ENCODE measurements at regions not wholly inside any gene's neighbourhood (a gene's known extent, or its start where the extent isn't known, plus 50 kb on each side); places are given as distances from the start of the nearest gene placed in this dataset.

- no peak for TF ChIP-seq CTCF (IDR thresholded peaks at IDR 0.05; ENCODE audit: low read depth, low read length)
- H3K4me3 ChIP-seq (replicated peaks in 1 of 2; ENCODE audit: low read depth in 2 of 2, low read length in 2 of 2), result no peak overlapping the region
- no peak for DNase-seq (ENCODE audit: low read depth in 2 of 2)
Observed at GRCh38 chr3:56919137-56919796, 117.5 kb upstream of the ARHGEF3 start.

GRCh38 chr3:56918111-56918568 is 116.4 kb upstream of the ARHGEF3 start:
- no peak overlapping the region for H3K4me3 ChIP-seq (replicated peaks in 1 of 2; ENCODE audit: low read depth in 2 of 2, low read length in 2 of 2)
- no peak for TF ChIP-seq CTCF (IDR thresholded peaks at IDR 0.05; ENCODE audit: low read depth, low read length)
- DNase-seq (ENCODE audit: low read depth in 2 of 2), result no peak

- H3K4me3 ChIP-seq (replicated peaks in 1 of 2; ENCODE audit: low read depth in 2 of 2, low read length in 2 of 2), result no peak overlapping the region
- no peak for TF ChIP-seq CTCF (IDR thresholded peaks at IDR 0.05; ENCODE audit: low read depth, low read length)
- no peak for DNase-seq (ENCODE audit: low read depth in 2 of 2)
Observed at GRCh38 chr3:56917361-56918110, 115.8 kb upstream of the ARHGEF3 start.

- no peak overlapping the region for H3K4me3 ChIP-seq (replicated peaks in 1 of 2; ENCODE audit: low read depth in 2 of 2, low read length in 2 of 2)
- no peak for DNase-seq (ENCODE audit: low read depth in 2 of 2)
- no peak for TF ChIP-seq CTCF (IDR thresholded peaks at IDR 0.05; ENCODE audit: low read depth, low read length)
Observed at GRCh38 chr3:56916716-56917360, 115.1 kb upstream of the ARHGEF3 start.

GRCh38 chr3:56915966-56916586 is 114.3 kb upstream of the ARHGEF3 start:
- DNase-seq (ENCODE audit: low read depth in 2 of 2), result no peak
- H3K4me3 ChIP-seq (replicated peaks in 1 of 2; ENCODE audit: low read depth in 2 of 2, low read length in 2 of 2), result no peak overlapping the region
- no peak for TF ChIP-seq CTCF (IDR thresholded peaks at IDR 0.05; ENCODE audit: low read depth, low read length)

GRCh38 chr3:56914646-56915045 is 112.9 kb upstream of the ARHGEF3 start:
- no peak for TF ChIP-seq CTCF (IDR thresholded peaks at IDR 0.05; ENCODE audit: low read depth, low read length)
- DNase-seq (ENCODE audit: low read depth in 2 of 2), result no peak
- no peak overlapping the region for H3K4me3 ChIP-seq (replicated peaks in 1 of 2; ENCODE audit: low read depth in 2 of 2, low read length in 2 of 2)

Measured in cardiac fibroblast (primary cell).